Upper lobe of left lung (tissue), 6 donors: ENCODE measurements at regions not wholly inside any gene's neighbourhood (a gene's known extent, or its start where the extent isn't known, plus 50 kb on each side); places are given as distances from the start of the nearest gene placed in this dataset.

Experiments used
- ATAC-seq, 2 donors: fragments of 200-7000 bp; cut with Tn5 transposase; one replicate each; pipeline ENCODE4 v1.9.1; 2022; ENCODE audit warnings: mild to moderate bottlenecking in 2 of 2, moderate library complexity in 2 of 2; ENCODE audit not compliant: low FRiP score in 2 of 2
- DNase-seq, 2 donors: peaks; one replicate each; pipeline ENCODE4 v3.0.0-alpha.2; 2019 to 2020
- H3K27ac ChIP-seq, 4 donors: fragments of 200-600 bp; sonication (generic); one replicate each; pipeline ENCODE4 v1.5.1; 2016 to 2019
- H3K27me3 ChIP-seq, 4 donors: fragments of 200-600 bp; sonication (generic); one replicate each; pipeline ENCODE4 v1.5.1; 2017 to 2019
- H3K36me3 ChIP-seq, 4 donors: fragments of 200-600 bp; sonication (generic); one replicate each; pipeline ENCODE4 v1.5.1; 2016 to 2019
- H3K4me1 ChIP-seq, 4 donors: fragments of 200-600 bp; sonication (generic); one replicate each; pipeline ENCODE4 v1.5.1; 2018 to 2019
- H3K4me3 ChIP-seq, 4 donors: fragments of 200-600 bp; sonication (generic); one replicate each; pipeline ENCODE4 v1.5.1; 2017 to 2019; ENCODE audit warnings: mild to moderate bottlenecking in 2 of 4, moderate library complexity in 1 of 4
- H3K9me3 ChIP-seq, 4 donors: fragments of 200-600 bp; sonication (generic); one replicate each; pipeline ENCODE4 v1.5.1; 2018 to 2019
- EP300 ChIP-seq, 4 donors: sonication (generic); formaldehyde crosslinking; IDR thresholded peaks; one replicate each; pipeline ENCODE4 v1.5.1; 2017; ENCODE audit warnings: antibody characterized with exemption in 4 of 4, control low read depth in 2 of 4
- POLR2A ChIP-seq, 4 donors: fragments of 450-650 bp; IDR thresholded peaks; one replicate each; pipeline ENCODE4 v1.5.1; 2016 to 2017; ENCODE audit warnings: antibody characterized with exemption in 4 of 4, mild to moderate bottlenecking in 2 of 4
- POLR2AphosphoS5 ChIP-seq, 2 donors: sonication (generic); formaldehyde crosslinking; IDR thresholded peaks; one replicate each; pipeline ENCODE4 v1.5.1; 2017; ENCODE audit warnings: antibody characterized with exemption in 2 of 2
- WGBS, 2 donors: methylation state at CpG; one replicate each; pipeline ENCODE4 v1.1.5; 2017 to 2018; 5-methylcytosine and 5-hydroxymethylcytosine counted together
- TF ChIP-seq, protein P1 (sequence below), 6 experiments: fragments of 450-650 bp in 4 of 6; fragments of 200-600 bp in 2 of 6; sonication (generic) in 2 of 6; IDR thresholded peaks; one replicate each; pipeline ENCODE4 v1.5.1; 2016 to 2019; ENCODE audit warnings: antibody characterized with exemption in 6 of 6
- donor health status: DM: no; HTN: no; CAD: no; lungs with moderate emphysema.
- donor health status: DM: no; HTN: yes; CAD: no; lungs with severe emphysema.

GRCh38 chr4:148776941-148777340, 334.7 kb upstream of the NR3C2 start:
- ATAC-seq (no peak), DNase-seq (no peak)
- Histone ChIP-seq H3K27me3 (no peaks in the 10 kb centered on the region), H3K36me3 (no peaks in the 10 kb centered on the region), H3K27ac (no peak overlapping the region), H3K4me3 (no peak overlapping the region), H3K9me3 (no peaks in the 10 kb centered on the region), H3K4me1 (no peaks in the 10 kb centered on the region)
- no peak for TF ChIP-seq EP300 (IDR thresholded peaks at IDR 0.05)
- TF ChIP-seq POLR2AphosphoS5 (IDR thresholded peaks at IDR 0.05) = no peak
- TF ChIP-seq, protein P1, sequence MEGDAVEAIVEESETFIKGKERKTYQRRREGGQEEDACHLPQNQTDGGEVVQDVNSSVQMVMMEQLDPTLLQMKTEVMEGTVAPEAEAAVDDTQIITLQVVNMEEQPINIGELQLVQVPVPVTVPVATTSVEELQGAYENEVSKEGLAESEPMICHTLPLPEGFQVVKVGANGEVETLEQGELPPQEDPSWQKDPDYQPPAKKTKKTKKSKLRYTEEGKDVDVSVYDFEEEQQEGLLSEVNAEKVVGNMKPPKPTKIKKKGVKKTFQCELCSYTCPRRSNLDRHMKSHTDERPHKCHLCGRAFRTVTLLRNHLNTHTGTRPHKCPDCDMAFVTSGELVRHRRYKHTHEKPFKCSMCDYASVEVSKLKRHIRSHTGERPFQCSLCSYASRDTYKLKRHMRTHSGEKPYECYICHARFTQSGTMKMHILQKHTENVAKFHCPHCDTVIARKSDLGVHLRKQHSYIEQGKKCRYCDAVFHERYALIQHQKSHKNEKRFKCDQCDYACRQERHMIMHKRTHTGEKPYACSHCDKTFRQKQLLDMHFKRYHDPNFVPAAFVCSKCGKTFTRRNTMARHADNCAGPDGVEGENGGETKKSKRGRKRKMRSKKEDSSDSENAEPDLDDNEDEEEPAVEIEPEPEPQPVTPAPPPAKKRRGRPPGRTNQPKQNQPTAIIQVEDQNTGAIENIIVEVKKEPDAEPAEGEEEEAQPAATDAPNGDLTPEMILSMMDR (IDR thresholded peaks at IDR 0.05) = no peak
- TF ChIP-seq POLR2A (IDR thresholded peaks at IDR 0.05) = no peak
- 62 to 67% methylated on average over 3 of the region's 3 CpGs for WGBS, 2 donors

DNA sequence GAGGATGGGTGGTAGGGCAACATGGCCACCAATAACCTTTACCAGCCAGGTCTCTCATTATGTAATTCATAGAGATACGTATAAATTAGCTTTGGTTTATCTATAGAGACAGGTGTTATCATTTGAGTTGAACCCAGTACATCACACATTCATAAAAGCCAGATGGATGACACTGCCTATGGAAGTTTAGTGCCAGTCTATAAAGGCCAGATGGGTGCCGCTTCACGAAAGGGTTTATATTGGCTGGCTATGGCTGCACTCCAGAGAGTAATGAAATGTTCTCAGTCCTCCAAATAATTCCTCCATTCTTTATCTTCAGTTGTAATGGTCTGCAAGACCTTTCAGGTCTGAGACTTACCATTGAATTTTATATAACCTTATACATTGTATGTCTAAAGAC, 331.9 kb upstream of the NR3C2 start:
- Histone ChIP-seq H3K4me1 (no peaks in the 10 kb centered on the region), H3K4me3 (no peak overlapping the region), H3K27ac (no peak overlapping the region), H3K9me3 (no peaks in the 10 kb centered on the region), H3K27me3 (no peaks in the 10 kb centered on the region), H3K36me3 (no peaks in the 10 kb centered on the region)
- ATAC-seq = no peak
- 89 to 95% methylated on average over 3 of the region's 3 CpGs for WGBS, 2 donors
- TF ChIP-seq, protein P1 (IDR thresholded peaks at IDR 0.05) = no peak
- TF ChIP-seq POLR2AphosphoS5 (IDR thresholded peaks at IDR 0.05) (no peak), POLR2A (IDR thresholded peaks at IDR 0.05) (no peak), EP300 (IDR thresholded peaks at IDR 0.05) (no peak)
- DNase-seq = no peak

GRCh38 chr4:148773313-148773712, 331.1 kb upstream of the NR3C2 start:
- no peak overlapping the region for H3K4me3 ChIP-seq
- no peak overlapping the region for H3K27ac ChIP-seq
- no peaks in the 10 kb centered on the region for H3K36me3 ChIP-seq
- 78 to 83% methylated on average over 2 of the region's 2 CpGs for WGBS, 2 donors
- no peak for ATAC-seq
- no peaks in the 10 kb centered on the region for H3K27me3 ChIP-seq
- TF ChIP-seq EP300 (IDR thresholded peaks at IDR 0.05) (no peak), POLR2AphosphoS5 (IDR thresholded peaks at IDR 0.05) (no peak), POLR2A (IDR thresholded peaks at IDR 0.05) (no peak)
- TF ChIP-seq, protein P1 (IDR thresholded peaks at IDR 0.05) = no peak
- DNase-seq = no peak
- H3K4me1 ChIP-seq = no peaks in the 10 kb centered on the region
- no peaks in the 10 kb centered on the region for H3K9me3 ChIP-seq

- DNase-seq = no peak
- Histone ChIP-seq H3K4me1 (no peaks in the 10 kb centered on the region), H3K36me3 (no peaks in the 10 kb centered on the region), H3K9me3 (no peaks in the 10 kb centered on the region), H3K4me3 (no peak overlapping the region), H3K27me3 (no peaks in the 10 kb centered on the region), H3K27ac (no peak overlapping the region)
- no peak for TF ChIP-seq EP300 (IDR thresholded peaks at IDR 0.05)
- TF ChIP-seq, protein P1 (IDR thresholded peaks at IDR 0.05) = no peak
- TF ChIP-seq POLR2AphosphoS5 (IDR thresholded peaks at IDR 0.05) = no peak
- TF ChIP-seq POLR2A (IDR thresholded peaks at IDR 0.05) = no peak
- no peak for ATAC-seq
These were observed 328.6 kb upstream of the NR3C2 start for GRCh38 chr4:148770848-148771247.

- Histone ChIP-seq H3K4me1 (no peaks in the 10 kb centered on the region), H3K27ac (no peak overlapping the region), H3K9me3 (no peaks in the 10 kb centered on the region), H3K36me3 (no peaks in the 10 kb centered on the region), H3K4me3 (no peak overlapping the region), H3K27me3 (no peaks in the 10 kb centered on the region)
- DNase-seq = no peak
- TF ChIP-seq EP300 (IDR thresholded peaks at IDR 0.05) (no peak), POLR2A (IDR thresholded peaks at IDR 0.05) (no peak), POLR2AphosphoS5 (IDR thresholded peaks at IDR 0.05) (no peak)
- TF ChIP-seq, protein P1 (IDR thresholded peaks at IDR 0.05) = no peak
- ATAC-seq = no peak
These were observed 328.2 kb upstream of the NR3C2 start for GRCh38 chr4:148770377-148770776.
